ENCODE measurements at regions not wholly inside any gene's neighbourhood (a gene's known extent, or its start where the extent isn't known, plus 50 kb on each side); places are given as distances from the start of the nearest gene placed in this dataset.

DNA sequence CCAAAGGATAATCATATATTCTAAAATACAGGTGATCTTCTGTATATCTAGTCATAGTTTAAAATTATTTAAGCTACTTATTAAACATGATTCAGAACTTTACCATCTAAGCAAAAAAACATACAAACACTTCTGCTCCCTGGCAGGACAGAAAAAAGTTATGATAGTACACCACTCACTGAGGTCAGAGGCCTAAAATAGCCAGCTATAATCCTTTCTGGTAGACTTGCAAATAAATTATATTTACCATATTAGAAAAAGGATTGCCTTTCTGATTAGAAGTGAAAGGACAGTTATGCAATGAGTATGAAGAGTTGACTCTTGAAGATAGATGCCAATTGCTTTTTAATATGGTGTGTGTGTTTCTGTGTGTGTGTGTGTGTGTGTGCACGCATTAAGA lies 207.4 kb downstream of the BMP2 start:
- no TSS peak for BruUV-seq (replicated peaks)
- Histone ChIP-seq H3K36me3 (ENCODE audit: control insufficient read depth, insufficient read depth, low read length) (no peaks in the 10 kb centered on the region), H2BK15ac (ENCODE audit: low read depth, low read length) (no peak overlapping the region), H2BK20ac (ENCODE audit: low read depth, low read length) (no peak overlapping the region), H3K4me3 (ENCODE audit: insufficient read depth, low read depth, low read length) (no peak overlapping the region), H4K20me1 (ENCODE audit: insufficient read depth, low read length) (no peaks in the 10 kb centered on the region), H2AK9ac (replicated peaks; ENCODE audit: low read depth, low read length, poor library complexity) (no peak overlapping the region), H4K8ac (ENCODE audit: low read depth in 2 of 2, low read length in 2 of 2) (no peak overlapping the region), H3K18ac (ENCODE audit: low read depth, low read length) (no peak overlapping the region), H4K5ac (ENCODE audit: low read depth, low read length) (no peak overlapping the region), H3K4ac (ENCODE audit: low read depth, low read length) (no peak overlapping the region), H3K27me3 (ENCODE audit: control insufficient read depth, insufficient read depth, low read length) (no peaks in the 10 kb centered on the region), H2BK120ac (ENCODE audit: low read depth, low read length) (no peak overlapping the region), H2BK5ac (ENCODE audit: low read depth, low read length, poor library complexity, severe bottlenecking) (no peak overlapping the region), H3K27ac (ENCODE audit: insufficient read depth, low read length) (no peak overlapping the region), H2AK5ac (ENCODE audit: low read depth, low read length) (no peak overlapping the region), H3K23ac (ENCODE audit: low read depth, low read length) (no peak overlapping the region), H4K91ac (ENCODE audit: insufficient read depth, low read depth, low read length) (no peak overlapping the region), H3K56ac (ENCODE audit: extremely low read depth, insufficient read depth, low read length) (no peak overlapping the region), H2AFZ (replicated peaks; ENCODE audit: low read length, poor library complexity) (no peak overlapping the region), H3K4me2 (ENCODE audit: low read depth, low read length) (no peak overlapping the region), H3K9ac (ENCODE audit: low read depth, low read length) (no peak overlapping the region), H3K9me1 (ENCODE audit: insufficient read depth, low read length) (no peaks in the 10 kb centered on the region), H3K14ac (replicated peaks; ENCODE audit: low read depth, low read length) (no peak overlapping the region), H3K79me1 (ENCODE audit: low read depth in 1 of 2, low read length in 2 of 2) (no peaks in the 10 kb centered on the region), H3K4me1 (ENCODE audit: control insufficient read depth, insufficient read depth, low read length) (no peaks in the 10 kb centered on the region), H3K9me3 (ENCODE audit: control insufficient read depth, insufficient read depth, low read length) (peaks cover 4% of the 10 kb centered on the region; the same call in 1 of the 2 replicates)
- no peak for ATAC-seq (ENCODE audit: low read depth)
- POLR2A ChIA-PET (ENCODE audit: unreplicated experiment) = no interaction called here
- intact Hi-C loops (cut with micrococcal nuclease) = no loop called here
- in situ Hi-C loops (cut with MboI; ENCODE audit: low sequenced_read_pairs) = no loop called here
- dilution Hi-C loops (cut with HindIII; ENCODE audit: low sequenced_read_pairs, unreplicated experiment) = no loop called here
- DNase-seq = no peak
- CTCF ChIA-PET = no interaction called here
- TF ChIP-seq RCOR1 (IDR thresholded peaks at IDR 0.05; ENCODE audit: insufficient replicate concordance, low read length) = no peak
- no peak for TF ChIP-seq MAFK (IDR thresholded peaks at IDR 0.05; ENCODE audit: low read depth, low read length)
- TF ChIP-seq RFX5 (IDR thresholded peaks at IDR 0.05; ENCODE audit: low read depth, low read length) = no peak
- no peak for TF ChIP-seq MXI1 (IDR thresholded peaks at IDR 0.05; ENCODE audit: borderline replicate concordance, low read depth, low read length)
- TF ChIP-seq BHLHE40 (IDR thresholded peaks at IDR 0.05; ENCODE audit: low read depth, low read length) = no peak
- no peak for TF ChIP-seq CEBPB (IDR thresholded peaks at IDR 0.05; ENCODE audit: low read depth, low read length)
- no peak for TF ChIP-seq POLR2A (IDR thresholded peaks at IDR 0.05; ENCODE audit: low read depth, low read length)
- no peak for TF ChIP-seq CHD1 (IDR thresholded peaks at IDR 0.05; ENCODE audit: low read depth, low read length)
- TF ChIP-seq, protein P1, sequence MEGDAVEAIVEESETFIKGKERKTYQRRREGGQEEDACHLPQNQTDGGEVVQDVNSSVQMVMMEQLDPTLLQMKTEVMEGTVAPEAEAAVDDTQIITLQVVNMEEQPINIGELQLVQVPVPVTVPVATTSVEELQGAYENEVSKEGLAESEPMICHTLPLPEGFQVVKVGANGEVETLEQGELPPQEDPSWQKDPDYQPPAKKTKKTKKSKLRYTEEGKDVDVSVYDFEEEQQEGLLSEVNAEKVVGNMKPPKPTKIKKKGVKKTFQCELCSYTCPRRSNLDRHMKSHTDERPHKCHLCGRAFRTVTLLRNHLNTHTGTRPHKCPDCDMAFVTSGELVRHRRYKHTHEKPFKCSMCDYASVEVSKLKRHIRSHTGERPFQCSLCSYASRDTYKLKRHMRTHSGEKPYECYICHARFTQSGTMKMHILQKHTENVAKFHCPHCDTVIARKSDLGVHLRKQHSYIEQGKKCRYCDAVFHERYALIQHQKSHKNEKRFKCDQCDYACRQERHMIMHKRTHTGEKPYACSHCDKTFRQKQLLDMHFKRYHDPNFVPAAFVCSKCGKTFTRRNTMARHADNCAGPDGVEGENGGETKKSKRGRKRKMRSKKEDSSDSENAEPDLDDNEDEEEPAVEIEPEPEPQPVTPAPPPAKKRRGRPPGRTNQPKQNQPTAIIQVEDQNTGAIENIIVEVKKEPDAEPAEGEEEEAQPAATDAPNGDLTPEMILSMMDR (conservative IDR thresholded peaks at IDR 0.05; ENCODE audit: low read depth, low read length) = no peak
- no peak for TF ChIP-seq USF2 (IDR thresholded peaks at IDR 0.05; ENCODE audit: low read depth, low read length)
- TF ChIP-seq RAD21 (IDR thresholded peaks at IDR 0.05; ENCODE audit: low read length) = no peak
- no peak for TF ChIP-seq NFE2L2 (IDR thresholded peaks at IDR 0.05; ENCODE audit: low read depth, low read length)
- TF ChIP-seq, protein P2, sequence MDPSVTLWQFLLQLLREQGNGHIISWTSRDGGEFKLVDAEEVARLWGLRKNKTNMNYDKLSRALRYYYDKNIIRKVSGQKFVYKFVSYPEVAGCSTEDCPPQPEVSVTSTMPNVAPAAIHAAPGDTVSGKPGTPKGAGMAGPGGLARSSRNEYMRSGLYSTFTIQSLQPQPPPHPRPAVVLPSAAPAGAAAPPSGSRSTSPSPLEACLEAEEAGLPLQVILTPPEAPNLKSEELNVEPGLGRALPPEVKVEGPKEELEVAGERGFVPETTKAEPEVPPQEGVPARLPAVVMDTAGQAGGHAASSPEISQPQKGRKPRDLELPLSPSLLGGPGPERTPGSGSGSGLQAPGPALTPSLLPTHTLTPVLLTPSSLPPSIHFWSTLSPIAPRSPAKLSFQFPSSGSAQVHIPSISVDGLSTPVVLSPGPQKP (IDR thresholded peaks at IDR 0.05; ENCODE audit: borderline replicate concordance, low read depth, low read length) = no peak
- TF ChIP-seq MAZ (IDR thresholded peaks at IDR 0.05; ENCODE audit: borderline replicate concordance, low read depth, low read length) = no peak
- TF ChIP-seq SMC3 (IDR thresholded peaks at IDR 0.05; ENCODE audit: low read depth, low read length) = no peak
- no peak for TF ChIP-seq FOS (IDR thresholded peaks at IDR 0.05; ENCODE audit: low read depth, low read length)
- WGBS, 2 experiments (ENCODE audit: extremely low coverage in 2 of 2, insufficient read length in 1 of 2) = no CpG with 5 or more reads among the region's 1 CpG
